HUES64 (cell line): ENCODE measurements at regions not wholly inside any gene's neighbourhood (a gene's known extent, or its start where the extent isn't known, plus 50 kb on each side); places are given as distances from the start of the nearest gene placed in this dataset.

Experiments used
- H3K27ac ChIP-seq: 2 replicates; pipeline ENCODE4 v1.7.0; 2013; ENCODE audit warnings: low read depth, low read length, inconsistent platforms
- H3K27me3 ChIP-seq: 2 replicates; pipeline ENCODE4 v1.6.1; 2013; ENCODE audit warnings: mild to moderate bottlenecking, low read length; ENCODE audit not compliant: insufficient read depth
- H3K36me3 ChIP-seq: 2 replicates; pipeline ENCODE4 v1.6.1; 2013; ENCODE audit warnings: mild to moderate bottlenecking, low read length; ENCODE audit not compliant: insufficient read depth
- H3K4me1 ChIP-seq: 2 replicates; pipeline ENCODE4 v1.6.1; 2013; ENCODE audit warnings: mild to moderate bottlenecking, low read length, moderate library complexity; ENCODE audit not compliant: insufficient read depth
- H3K4me3 ChIP-seq: 2 replicates; pipeline ENCODE4 v1.5.1; 2013; ENCODE audit warnings: mild to moderate bottlenecking, low read length, moderate library complexity
- H3K9ac ChIP-seq: 2 replicates; pipeline ENCODE4 v1.6.1; 2013; ENCODE audit warnings: mild to moderate bottlenecking, low read depth, low read length
- H3K9me3 ChIP-seq: 2 replicates; pipeline ENCODE4 v1.6.1; 2013; ENCODE audit warnings: low read depth, low read length; ENCODE audit not compliant: insufficient read depth
- WGBS: fragments of 150-250, 120-280 bp; methylation state at CpG from one replicate; pipeline ENCODE4 v1.1.7; 2013; ENCODE audit warnings: missing lambda C conversion rate; 5-methylcytosine and 5-hydroxymethylcytosine counted together

- no peak overlapping the region for H3K27ac ChIP-seq
- H3K4me3 ChIP-seq, result no peak overlapping the region
- H3K36me3 ChIP-seq, result no peaks in the 10 kb centered on the region
- no peak overlapping the region for H3K9ac ChIP-seq
- no peaks in the 10 kb centered on the region for H3K27me3 ChIP-seq
- WGBS, result 88% methylated on average over 1 of the region's 1 CpG
- H3K9me3 ChIP-seq, result no peaks in the 10 kb centered on the region
- H3K4me1 ChIP-seq, result 0 out of 2 replicates have a peak, but pooled peaks cover 2% of the 10 kb centered on the region
Observed at GRCh38 chr1:106498238-106498637, 558.2 kb upstream of the PRMT6 start.

GRCh38 chr1:106502659-106503058 is 553.8 kb upstream of the PRMT6 start:
- H3K36me3 ChIP-seq, result no peaks in the 10 kb centered on the region
- no peak overlapping the region for H3K4me3 ChIP-seq
- 95% methylated on average over 1 of the region's 1 CpG for WGBS
- H3K9me3 ChIP-seq, result no peaks in the 10 kb centered on the region
- no peaks in the 10 kb centered on the region for H3K27me3 ChIP-seq
- H3K9ac ChIP-seq, result no peak overlapping the region
- H3K27ac ChIP-seq, result no peak overlapping the region
- H3K4me1 ChIP-seq, result 0 out of 2 replicates have a peak, but pooled peaks cover 2% of the 10 kb centered on the region

GRCh38 chr1:106515375-106515774 is 541.1 kb upstream of the PRMT6 start:
- Histone ChIP-seq H3K4me3 (no peak overlapping the region), H3K9ac (no peak overlapping the region), H3K36me3 (no peaks in the 10 kb centered on the region), H3K4me1 (peaks cover 7% of the 10 kb centered on the region), H3K9me3 (no peaks in the 10 kb centered on the region), H3K27ac (no peak overlapping the region), H3K27me3 (no peaks in the 10 kb centered on the region)
- 92% methylated on average over 2 of the region's 3 CpGs for WGBS

GRCh38 chr1:106517224-106517623 is 539.2 kb upstream of the PRMT6 start:
- 84% methylated on average over 2 of the region's 3 CpGs for WGBS
- Histone ChIP-seq H3K4me3 (no peak overlapping the region), H3K27me3 (no peaks in the 10 kb centered on the region), H3K4me1 (peaks cover 7% of the 10 kb centered on the region), H3K36me3 (no peaks in the 10 kb centered on the region), H3K9ac (no peak overlapping the region), H3K9me3 (no peaks in the 10 kb centered on the region), H3K27ac (no peak overlapping the region)

GRCh38 chr1:106523497-106523896 is 533.0 kb upstream of the PRMT6 start:
- no peaks in the 10 kb centered on the region for H3K9me3 ChIP-seq
- H3K27ac ChIP-seq, result peak overlapping the region; percentile 54
- no peak overlapping the region for H3K9ac ChIP-seq
- 49% methylated on average over 4 of the region's 6 CpGs for WGBS
- H3K4me3 ChIP-seq, result no peak overlapping the region
- H3K4me1 ChIP-seq, result peaks cover 32% of the 10 kb centered on the region
- H3K36me3 ChIP-seq, result no peaks in the 10 kb centered on the region
- H3K27me3 ChIP-seq, result no peaks in the 10 kb centered on the region

- Histone ChIP-seq H3K9me3 (no peaks in the 10 kb centered on the region), H3K27ac (peak overlapping the region; percentile 54; the same call in 1 of the 2 replicates), H3K9ac (no peak overlapping the region), H3K27me3 (no peaks in the 10 kb centered on the region), H3K4me1 (peaks cover 32% of the 10 kb centered on the region), H3K4me3 (no peak overlapping the region), H3K36me3 (no peaks in the 10 kb centered on the region)
- 91% methylated on average over 3 of the region's 3 CpGs for WGBS
Observed at GRCh38 chr1:106524631-106525030, 531.8 kb upstream of the PRMT6 start.

- no peaks in the 10 kb centered on the region for H3K36me3 ChIP-seq
- WGBS, result 88% methylated on average over 2 of the region's 2 CpGs
- peaks cover 32% of the 10 kb centered on the region for H3K4me1 ChIP-seq
- peaks cover 4% of the 10 kb centered on the region; the same call in 1 of the 2 replicates for H3K9me3 ChIP-seq
- no peak overlapping the region for H3K27ac ChIP-seq
- no peak overlapping the region for H3K4me3 ChIP-seq
- H3K9ac ChIP-seq, result no peak overlapping the region
- H3K27me3 ChIP-seq, result no peaks in the 10 kb centered on the region
Observed at GRCh38 chr1:106526650-106527049, 529.8 kb upstream of the PRMT6 start.

GRCh38 chr1:106534612-106535011 is 521.9 kb upstream of the PRMT6 start:
- no peak overlapping the region for H3K9ac ChIP-seq
- no peak overlapping the region for H3K27ac ChIP-seq
- H3K9me3 ChIP-seq, result peaks cover 8% of the 10 kb centered on the region; the same call in 1 of the 2 replicates
- 81% methylated on average over 1 of the region's 2 CpGs for WGBS
- no peaks in the 10 kb centered on the region for H3K27me3 ChIP-seq
- H3K4me3 ChIP-seq, result no peak overlapping the region
- no peaks in the 10 kb centered on the region for H3K36me3 ChIP-seq
- no peaks in the 10 kb centered on the region for H3K4me1 ChIP-seq

- H3K36me3 ChIP-seq, result no peaks in the 10 kb centered on the region
- no peaks in the 10 kb centered on the region for H3K4me1 ChIP-seq
- H3K27me3 ChIP-seq, result no peaks in the 10 kb centered on the region
- H3K9me3 ChIP-seq, result peaks cover 13% of the 10 kb centered on the region; the same call in 1 of the 2 replicates
- H3K4me3 ChIP-seq, result no peak overlapping the region
- no peak overlapping the region for H3K9ac ChIP-seq
- no peak overlapping the region for H3K27ac ChIP-seq
Observed at GRCh38 chr1:106536741-106537140, 519.7 kb upstream of the PRMT6 start.

GRCh38 chr1:106548726-106549125 is 507.7 kb upstream of the PRMT6 start:
- WGBS, result no CpG with 5 or more reads among the region's 1 CpG
- H3K27ac ChIP-seq, result no peak overlapping the region
- no peak overlapping the region for H3K9ac ChIP-seq
- no peaks in the 10 kb centered on the region for H3K36me3 ChIP-seq
- no peaks in the 10 kb centered on the region for H3K4me1 ChIP-seq
- no peak overlapping the region for H3K4me3 ChIP-seq
- no peaks in the 10 kb centered on the region for H3K9me3 ChIP-seq
- H3K27me3 ChIP-seq, result no peaks in the 10 kb centered on the region

GRCh38 chr1:106554294-106554693 is 502.2 kb upstream of the PRMT6 start:
- no peak overlapping the region for H3K9ac ChIP-seq
- no peaks in the 10 kb centered on the region for H3K9me3 ChIP-seq
- no peaks in the 10 kb centered on the region for H3K27me3 ChIP-seq
- H3K4me1 ChIP-seq, result no peaks in the 10 kb centered on the region
- no peak overlapping the region for H3K27ac ChIP-seq
- H3K36me3 ChIP-seq, result no peaks in the 10 kb centered on the region
- H3K4me3 ChIP-seq, result no peak overlapping the region

GRCh38 chr1:106555571-106555970 is 500.9 kb upstream of the PRMT6 start:
- no peak overlapping the region for H3K4me3 ChIP-seq
- H3K9me3 ChIP-seq, result no peaks in the 10 kb centered on the region
- no peaks in the 10 kb centered on the region for H3K36me3 ChIP-seq
- H3K9ac ChIP-seq, result no peak overlapping the region
- H3K4me1 ChIP-seq, result no peaks in the 10 kb centered on the region
- no peak overlapping the region for H3K27ac ChIP-seq
- no peaks in the 10 kb centered on the region for H3K27me3 ChIP-seq
- WGBS, result 89% methylated on average over 1 of the region's 1 CpG
